Fibroblast of villous mesenchyme (primary cell): ENCODE measurements at regions not wholly inside any gene's neighbourhood (a gene's known extent, or its start where the extent isn't known, plus 50 kb on each side); places are given as distances from the start of the nearest gene placed in this dataset.

Experiments
- DNase-seq: peaks from one replicate; pipeline ENCODE4 v3.0.0-alpha.2; 2010; ENCODE audit warnings: low read depth
- H3K4me3 ChIP-seq: 2 replicates; pipeline ENCODE4 v1.5.1; 2011; ENCODE audit warnings: low read depth, mild to moderate bottlenecking, low read length
- CTCF ChIP-seq: IDR thresholded peaks from 2 replicates; pipeline ENCODE4 v1.5.1; 2012; ENCODE audit warnings: low read depth, mild to moderate bottlenecking, low read length; ENCODE audit not compliant: insufficient read depth

DNA sequence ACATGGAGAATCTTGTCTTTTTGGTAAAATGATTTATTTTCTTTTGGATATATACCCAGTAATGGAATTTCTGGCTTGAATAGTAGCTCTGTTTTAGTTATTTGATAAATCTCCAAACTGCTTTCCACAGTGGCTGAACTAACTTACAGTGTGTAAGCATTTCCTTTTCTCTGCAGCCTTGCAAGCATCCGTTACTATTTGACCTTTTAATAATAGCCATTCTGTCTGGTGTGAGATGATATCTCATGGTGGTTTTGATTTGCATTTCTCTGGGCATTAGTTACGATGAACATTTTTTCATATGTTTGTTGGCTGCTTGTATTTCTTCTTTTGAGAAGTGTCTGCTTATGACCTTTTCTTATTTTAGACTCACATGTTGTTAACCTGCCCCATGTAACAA, 190.2 kb downstream of the GALR1 start:
- H3K4me3 ChIP-seq = no peak overlapping the region
- no peak for TF ChIP-seq CTCF
- no peak for DNase-seq

DNA sequence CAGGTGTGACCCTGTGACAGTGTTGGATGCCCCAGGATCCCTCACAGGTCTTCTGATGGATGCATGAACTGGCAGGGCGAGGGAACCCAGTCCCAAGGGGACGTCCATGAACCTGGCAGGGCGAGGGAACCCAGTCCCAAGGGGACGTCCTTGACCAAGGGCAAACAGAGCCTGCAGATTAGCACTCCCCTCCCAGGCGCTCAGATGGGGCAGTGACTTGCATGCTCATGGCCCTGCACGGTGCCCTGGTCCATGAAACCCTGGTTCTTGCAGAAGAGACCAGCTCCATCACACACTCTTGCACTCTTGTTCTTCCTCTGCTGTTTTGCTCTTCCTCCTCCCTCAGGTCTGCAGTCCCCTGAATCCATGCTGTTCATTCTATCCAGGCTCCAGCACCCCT, 192.7 kb downstream of the GALR1 start:
- H3K4me3 ChIP-seq = no peak overlapping the region
- TF ChIP-seq CTCF = no peak
- no peak for DNase-seq

DNA sequence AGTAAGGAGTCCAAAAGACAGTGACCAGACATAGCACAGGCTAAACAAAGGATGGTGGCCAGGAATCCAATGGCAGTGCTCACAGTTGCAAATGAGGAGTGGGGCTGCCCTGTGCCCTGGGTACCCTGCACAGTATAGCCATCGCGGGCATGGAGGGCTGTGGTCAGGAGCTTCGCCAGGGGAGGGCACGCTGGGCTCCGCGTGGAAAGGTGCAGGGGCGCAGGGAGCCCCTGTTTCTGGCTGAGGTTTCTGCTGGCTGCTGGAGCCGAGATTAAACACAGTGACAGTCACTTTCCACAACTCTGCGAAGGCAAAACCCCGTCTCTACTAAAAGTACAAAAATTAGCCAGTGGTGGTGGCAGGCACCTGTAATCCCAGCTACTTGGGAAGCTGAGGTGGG, 194.7 kb downstream of the GALR1 start:
- TF ChIP-seq CTCF = no peak
- DNase-seq = no peak
- no peak overlapping the region for H3K4me3 ChIP-seq

DNA sequence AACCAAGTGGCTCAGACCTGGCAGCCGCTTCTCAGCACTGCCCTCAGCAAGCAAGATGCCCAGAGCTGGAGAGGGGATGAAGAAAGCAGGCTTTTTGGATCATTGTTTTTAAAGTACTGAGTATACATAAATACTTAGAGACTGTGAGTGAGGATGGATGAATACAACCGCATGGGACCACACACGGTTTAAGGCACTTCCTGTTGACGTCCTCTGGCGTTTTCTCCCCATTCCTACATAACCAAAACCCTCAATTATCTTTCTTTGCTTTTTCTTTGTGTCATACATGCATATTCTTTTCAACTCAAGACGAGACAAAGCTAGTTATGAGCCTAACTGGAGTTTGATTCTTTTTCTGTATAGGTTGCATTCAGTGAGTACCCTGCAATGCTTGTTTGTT, 198.4 kb downstream of the GALR1 start:
- DNase-seq = no peak
- H3K4me3 ChIP-seq = no peak overlapping the region
- TF ChIP-seq CTCF = no peak

DNA sequence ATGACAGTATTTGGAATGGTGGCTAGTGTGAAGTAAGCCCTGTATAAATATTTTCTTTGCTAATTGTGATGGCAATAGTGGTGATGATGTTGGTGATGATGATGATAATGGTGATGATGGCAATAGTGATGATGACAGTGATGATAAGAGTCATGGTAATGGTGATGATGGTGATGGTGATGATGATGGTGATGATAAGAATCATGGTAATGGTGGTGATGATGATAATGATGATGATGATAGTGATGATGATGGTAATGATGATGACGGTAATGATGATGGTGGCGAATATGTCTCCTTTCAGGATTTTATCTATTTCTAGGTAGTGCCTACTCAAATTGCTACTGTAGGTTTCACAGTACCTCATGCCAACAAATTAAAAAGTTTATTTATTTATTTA, 205.4 kb downstream of the GALR1 start:
- no peak overlapping the region for H3K4me3 ChIP-seq
- TF ChIP-seq CTCF = no peak
- DNase-seq = no peak

DNA sequence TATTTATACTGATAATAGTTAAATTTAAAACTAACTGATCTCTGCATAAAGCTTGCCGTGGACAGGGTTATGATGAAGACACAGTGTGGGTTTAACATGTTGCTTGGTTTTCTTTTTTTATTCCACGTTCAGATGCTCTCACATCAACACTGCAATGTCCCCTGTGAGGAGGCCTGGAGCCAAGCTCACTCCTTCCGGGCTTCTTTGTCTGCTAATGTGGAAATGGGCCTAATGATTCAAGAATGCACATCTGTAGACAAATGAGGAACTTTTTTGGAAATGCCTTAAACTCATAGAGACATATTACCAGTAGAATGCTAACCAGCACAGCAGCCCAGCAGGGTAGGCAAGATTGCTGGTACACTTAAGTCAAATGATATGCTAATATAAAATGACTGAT, 208.0 kb downstream of the GALR1 start:
- DNase-seq = no peak
- TF ChIP-seq CTCF = no peak
- no peak overlapping the region for H3K4me3 ChIP-seq

GRCh38 chr18:77461062-77461688, 211.5 kb downstream of the GALR1 start:
- no peak overlapping the region for H3K4me3 ChIP-seq
- TF ChIP-seq CTCF = no peak
- no peak for DNase-seq
